ENCODE measurements at regions not wholly inside any gene's neighbourhood (a gene's known extent, or its start where the extent isn't known, plus 50 kb on each side); places are given as distances from the start of the nearest gene placed in this dataset.

- H3K27me3 Mint-ChIP-seq: no peaks in the 10 kb centered on the region
- no peak overlapping the region for H3K27ac Mint-ChIP-seq
- no peaks in the 10 kb centered on the region for H3K9me3 Mint-ChIP-seq
- no peak overlapping the region for H3K4me3 Mint-ChIP-seq
- H3K36me3 Mint-ChIP-seq: no peaks in the 10 kb centered on the region
- no peaks in the 10 kb centered on the region for H3K4me1 Mint-ChIP-seq
These were observed 336.8 kb downstream of the TFEC start for GRCh38 chr7:115693779-115694178.

- H3K27me3 Mint-ChIP-seq: no peaks in the 10 kb centered on the region
- H3K4me1 Mint-ChIP-seq: no peaks in the 10 kb centered on the region
- H3K4me3 Mint-ChIP-seq: no peak overlapping the region
- H3K36me3 Mint-ChIP-seq: no peaks in the 10 kb centered on the region
- no peaks in the 10 kb centered on the region for H3K9me3 Mint-ChIP-seq
- H3K27ac Mint-ChIP-seq: no peak overlapping the region
These were observed 340.6 kb downstream of the TFEC start for GRCh38 chr7:115689941-115690340.

GRCh38 chr7:115683093-115683492, 347.5 kb downstream of the TFEC start:
- no peaks in the 10 kb centered on the region for H3K9me3 Mint-ChIP-seq
- no peaks in the 10 kb centered on the region for H3K4me1 Mint-ChIP-seq
- H3K27me3 Mint-ChIP-seq: no peaks in the 10 kb centered on the region
- H3K27ac Mint-ChIP-seq: no peak overlapping the region
- H3K4me3 Mint-ChIP-seq: no peak overlapping the region
- no peaks in the 10 kb centered on the region for H3K36me3 Mint-ChIP-seq

- Mint-ChIP-seq H3K27me3 (no peaks in the 10 kb centered on the region), H3K9me3 (no peaks in the 10 kb centered on the region), H3K4me1 (no peaks in the 10 kb centered on the region), H3K27ac (no peak overlapping the region), H3K36me3 (no peaks in the 10 kb centered on the region), H3K4me3 (no peak overlapping the region)
These were observed 348.1 kb downstream of the TFEC start for GRCh38 chr7:115682507-115682906.

- Mint-ChIP-seq H3K4me1 (no peaks in the 10 kb centered on the region), H3K27ac (no peak overlapping the region), H3K36me3 (no peaks in the 10 kb centered on the region), H3K4me3 (no peak overlapping the region), H3K9me3 (no peaks in the 10 kb centered on the region), H3K27me3 (no peaks in the 10 kb centered on the region)
These were observed 349.6 kb downstream of the TFEC start for GRCh38 chr7:115680921-115681320.

- Mint-ChIP-seq H3K4me3 (no peak overlapping the region), H3K27me3 (no peaks in the 10 kb centered on the region), H3K4me1 (no peaks in the 10 kb centered on the region), H3K27ac (no peak overlapping the region), H3K36me3 (no peaks in the 10 kb centered on the region), H3K9me3 (no peaks in the 10 kb centered on the region)
These were observed 350.6 kb downstream of the TFEC start for GRCh38 chr7:115679976-115680375.

GRCh38 chr7:115679423-115679822, 351.1 kb downstream of the TFEC start:
- no peaks in the 10 kb centered on the region for H3K36me3 Mint-ChIP-seq
- H3K9me3 Mint-ChIP-seq: no peaks in the 10 kb centered on the region
- H3K27ac Mint-ChIP-seq: no peak overlapping the region
- no peaks in the 10 kb centered on the region for H3K4me1 Mint-ChIP-seq
- no peaks in the 10 kb centered on the region for H3K27me3 Mint-ChIP-seq
- H3K4me3 Mint-ChIP-seq: no peak overlapping the region

- Mint-ChIP-seq H3K27me3 (no peaks in the 10 kb centered on the region), H3K9me3 (no peaks in the 10 kb centered on the region), H3K27ac (no peak overlapping the region), H3K4me3 (no peak overlapping the region), H3K4me1 (no peaks in the 10 kb centered on the region), H3K36me3 (no peaks in the 10 kb centered on the region)
These were observed 352.2 kb downstream of the TFEC start for GRCh38 chr7:115678086-115678982.

GRCh38 chr7:115676707-115677106, 353.9 kb downstream of the TFEC start:
- H3K9me3 Mint-ChIP-seq: no peaks in the 10 kb centered on the region
- no peaks in the 10 kb centered on the region for H3K27me3 Mint-ChIP-seq
- H3K36me3 Mint-ChIP-seq: no peaks in the 10 kb centered on the region
- H3K4me1 Mint-ChIP-seq: no peaks in the 10 kb centered on the region
- no peak overlapping the region for H3K4me3 Mint-ChIP-seq
- H3K27ac Mint-ChIP-seq: no peak overlapping the region

GRCh38 chr7:115676080-115676479, 354.5 kb downstream of the TFEC start:
- no peaks in the 10 kb centered on the region for H3K36me3 Mint-ChIP-seq
- no peaks in the 10 kb centered on the region for H3K4me1 Mint-ChIP-seq
- H3K9me3 Mint-ChIP-seq: no peaks in the 10 kb centered on the region
- no peak overlapping the region for H3K27ac Mint-ChIP-seq
- no peak overlapping the region for H3K4me3 Mint-ChIP-seq
- no peaks in the 10 kb centered on the region for H3K27me3 Mint-ChIP-seq

GRCh38 chr7:115674467-115675024, 356.0 kb downstream of the TFEC start:
- Mint-ChIP-seq H3K27me3 (no peaks in the 10 kb centered on the region), H3K27ac (no peak overlapping the region), H3K4me3 (no peak overlapping the region), H3K9me3 (no peaks in the 10 kb centered on the region), H3K4me1 (no peaks in the 10 kb centered on the region), H3K36me3 (no peaks in the 10 kb centered on the region)

- Mint-ChIP-seq H3K27ac (no peak overlapping the region), H3K36me3 (no peaks in the 10 kb centered on the region), H3K4me1 (no peaks in the 10 kb centered on the region), H3K4me3 (no peak overlapping the region), H3K27me3 (no peaks in the 10 kb centered on the region), H3K9me3 (no peaks in the 10 kb centered on the region)
These were observed 358.5 kb downstream of the TFEC start for GRCh38 chr7:115672024-115672423.

- Mint-ChIP-seq H3K36me3 (no peaks in the 10 kb centered on the region), H3K27ac (no peak overlapping the region), H3K27me3 (no peaks in the 10 kb centered on the region), H3K4me3 (no peak overlapping the region), H3K4me1 (no peaks in the 10 kb centered on the region), H3K9me3 (no peaks in the 10 kb centered on the region)
These were observed 367.9 kb downstream of the TFEC start for GRCh38 chr7:115662676-115663075.

GRCh38 chr7:115662120-115662519, 368.4 kb downstream of the TFEC start:
- no peak overlapping the region for H3K4me3 Mint-ChIP-seq
- no peaks in the 10 kb centered on the region for H3K9me3 Mint-ChIP-seq
- H3K27ac Mint-ChIP-seq: no peak overlapping the region
- H3K36me3 Mint-ChIP-seq: no peaks in the 10 kb centered on the region
- no peaks in the 10 kb centered on the region for H3K4me1 Mint-ChIP-seq
- no peaks in the 10 kb centered on the region for H3K27me3 Mint-ChIP-seq

GRCh38 chr7:115658223-115658622, 372.3 kb downstream of the TFEC start:
- Mint-ChIP-seq H3K27ac (no peak overlapping the region), H3K4me1 (no peaks in the 10 kb centered on the region), H3K4me3 (no peak overlapping the region), H3K9me3 (no peaks in the 10 kb centered on the region), H3K27me3 (no peaks in the 10 kb centered on the region), H3K36me3 (no peaks in the 10 kb centered on the region)

GRCh38 chr7:115654384-115655214, 376.0 kb downstream of the TFEC start:
- no peaks in the 10 kb centered on the region for H3K4me1 Mint-ChIP-seq
- H3K36me3 Mint-ChIP-seq: no peaks in the 10 kb centered on the region
- H3K9me3 Mint-ChIP-seq: peaks cover 4% of the 10 kb centered on the region
- H3K27ac Mint-ChIP-seq: no peak overlapping the region
- H3K27me3 Mint-ChIP-seq: no peaks in the 10 kb centered on the region
- H3K4me3 Mint-ChIP-seq: no peak overlapping the region

Data from activated naive CD4-positive, alpha-beta T cell treated with anti-CD3 and anti-CD28 coated beads, Interleukin-2, amount 50 U/mL, for 24 hours (primary cell).